ENCODE measurements at regions not wholly inside any gene's neighbourhood (a gene's known extent, or its start where the extent isn't known, plus 50 kb on each side); places are given as distances from the start of the nearest gene placed in this dataset.

- intact Hi-C loops (cut with DNase I): no loop called here
- Histone ChIP-seq H3K4me1 (peaks cover 0 to 16% (median 10%) of the 10 kb centered on the region in 4 donors), H3K9me3 (no peaks in the 10 kb centered on the region), H3K4me3 (no peak overlapping the region), H3K36me3 (no peaks in the 10 kb centered on the region), H3K27ac (replicated peaks in 1 of 4) (no peak overlapping the region), H3K27me3 (no peaks in the 10 kb centered on the region)
- TF ChIP-seq POLR2AphosphoS5 (IDR thresholded peaks at IDR 0.05) (no peak), EP300 (IDR thresholded peaks at IDR 0.05) (no peak), POLR2A (IDR thresholded peaks at IDR 0.05; ENCODE audit: low read depth) (no peak)
- TF ChIP-seq, protein P1, sequence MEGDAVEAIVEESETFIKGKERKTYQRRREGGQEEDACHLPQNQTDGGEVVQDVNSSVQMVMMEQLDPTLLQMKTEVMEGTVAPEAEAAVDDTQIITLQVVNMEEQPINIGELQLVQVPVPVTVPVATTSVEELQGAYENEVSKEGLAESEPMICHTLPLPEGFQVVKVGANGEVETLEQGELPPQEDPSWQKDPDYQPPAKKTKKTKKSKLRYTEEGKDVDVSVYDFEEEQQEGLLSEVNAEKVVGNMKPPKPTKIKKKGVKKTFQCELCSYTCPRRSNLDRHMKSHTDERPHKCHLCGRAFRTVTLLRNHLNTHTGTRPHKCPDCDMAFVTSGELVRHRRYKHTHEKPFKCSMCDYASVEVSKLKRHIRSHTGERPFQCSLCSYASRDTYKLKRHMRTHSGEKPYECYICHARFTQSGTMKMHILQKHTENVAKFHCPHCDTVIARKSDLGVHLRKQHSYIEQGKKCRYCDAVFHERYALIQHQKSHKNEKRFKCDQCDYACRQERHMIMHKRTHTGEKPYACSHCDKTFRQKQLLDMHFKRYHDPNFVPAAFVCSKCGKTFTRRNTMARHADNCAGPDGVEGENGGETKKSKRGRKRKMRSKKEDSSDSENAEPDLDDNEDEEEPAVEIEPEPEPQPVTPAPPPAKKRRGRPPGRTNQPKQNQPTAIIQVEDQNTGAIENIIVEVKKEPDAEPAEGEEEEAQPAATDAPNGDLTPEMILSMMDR (IDR thresholded peaks at IDR 0.05): no peak
- 13% methylated on average over 1 of the region's 1 CpG for WGBS
- no peak for DNase-seq (ENCODE audit: extremely low spot score)
Observed at GRCh38 chr4:64784125-64784524, 374.9 kb upstream of the TECRL start.

DNA sequence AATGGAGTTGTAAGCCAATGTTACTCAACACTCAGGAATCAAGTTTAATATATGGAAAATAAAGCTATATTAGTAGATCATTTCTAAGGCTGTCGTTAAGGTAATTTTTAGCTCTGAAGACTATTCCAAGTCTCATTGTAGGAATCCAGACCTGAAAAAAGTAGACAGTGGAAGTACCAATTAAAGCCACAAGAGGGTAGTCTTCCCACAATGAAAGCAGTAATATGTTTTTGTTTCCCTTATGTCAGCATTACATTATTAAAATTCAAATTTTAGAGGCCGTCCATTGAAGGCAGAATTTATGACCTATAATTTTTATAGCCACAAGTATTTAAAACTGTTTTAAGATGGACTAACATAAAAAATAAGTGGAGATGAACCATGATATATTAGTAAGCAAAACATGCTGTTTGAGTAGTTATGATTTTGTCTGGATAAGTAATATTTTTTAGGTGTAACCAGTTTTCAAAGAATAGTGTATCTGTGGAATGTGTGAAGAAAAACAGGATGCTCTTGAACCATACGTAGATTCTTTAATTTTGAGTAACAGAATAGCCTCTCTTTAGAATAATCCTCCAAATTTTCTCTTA, 372.6 kb upstream of the TECRL start:
- Histone ChIP-seq H3K36me3 (no peaks in the 10 kb centered on the region), H3K27me3 (no peaks in the 10 kb centered on the region), H3K4me1 (peaks cover 0 to 16% (median 10%) of the 10 kb centered on the region in 4 donors), H3K9me3 (no peaks in the 10 kb centered on the region), H3K4me3 (no peak overlapping the region), H3K27ac (replicated peaks in 1 of 4) (no peak overlapping the region)
- WGBS: 24% methylated on average over 3 of the region's 3 CpGs
- no peak for DNase-seq (ENCODE audit: extremely low spot score)
- TF ChIP-seq, protein P1 (IDR thresholded peaks at IDR 0.05): peak; percentile 58 to 79 (median 65)
- TF ChIP-seq POLR2A (IDR thresholded peaks at IDR 0.05; ENCODE audit: low read depth): no peak
- intact Hi-C loops (cut with DNase I): no loop called here

DNA sequence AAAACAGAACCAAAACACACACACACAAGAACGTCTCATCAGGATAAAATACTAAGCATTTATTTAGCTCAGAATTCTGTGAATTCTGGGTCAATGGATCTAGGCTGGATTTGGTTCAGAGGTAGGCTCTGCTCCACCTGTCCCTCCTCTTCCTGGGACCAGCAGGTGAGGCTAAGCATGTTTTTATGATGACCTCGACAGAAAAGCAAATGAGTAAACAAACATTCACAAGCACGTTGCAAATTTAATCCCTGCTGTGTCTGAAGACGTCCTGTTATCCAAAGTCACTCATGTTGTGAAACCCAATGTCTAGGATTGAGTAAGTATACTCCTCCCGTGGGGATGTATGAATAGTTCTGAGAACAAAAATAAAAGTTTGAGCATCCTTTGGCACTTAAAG, 371.4 kb upstream of the TECRL start:
- intact Hi-C loops (cut with DNase I): no loop called here
- Histone ChIP-seq H3K4me1 (peaks cover 0 to 16% (median 10%) of the 10 kb centered on the region in 4 donors), H3K27me3 (no peaks in the 10 kb centered on the region), H3K36me3 (no peaks in the 10 kb centered on the region), H3K9me3 (no peaks in the 10 kb centered on the region), H3K4me3 (no peak overlapping the region), H3K27ac (replicated peaks in 1 of 4) (no peak overlapping the region)
- TF ChIP-seq, protein P1 (IDR thresholded peaks at IDR 0.05): no peak
- TF ChIP-seq POLR2A (IDR thresholded peaks at IDR 0.05; ENCODE audit: low read depth) (no peak), POLR2AphosphoS5 (IDR thresholded peaks at IDR 0.05) (no peak), EP300 (IDR thresholded peaks at IDR 0.05) (no peak)
- 24% methylated on average over 5 of the region's 5 CpGs for WGBS
- no peak for DNase-seq (ENCODE audit: extremely low spot score)

DNA sequence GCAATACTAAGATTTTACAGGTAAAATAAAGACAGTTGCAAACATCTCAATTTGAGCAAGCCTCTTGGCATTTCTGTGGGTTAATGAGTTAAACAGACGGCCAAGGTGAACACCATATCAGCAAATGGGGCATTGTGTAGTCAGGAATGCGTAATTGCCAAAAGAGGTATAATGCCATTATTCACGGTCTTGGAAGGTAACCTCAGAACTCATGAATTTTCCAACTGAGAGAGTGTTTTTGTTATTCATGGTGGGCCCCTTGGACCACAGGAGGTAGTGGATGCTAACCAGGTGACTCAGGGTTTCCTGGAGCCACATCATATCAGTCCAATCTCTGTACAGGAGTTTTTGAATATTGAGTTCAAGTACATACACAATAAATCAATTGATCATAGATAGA, 368.0 kb upstream of the TECRL start:
- Histone ChIP-seq H3K27me3 (no peaks in the 10 kb centered on the region), H3K27ac (replicated peaks in 1 of 4) (no peak overlapping the region), H3K4me1 (no peaks in the 10 kb centered on the region), H3K36me3 (no peaks in the 10 kb centered on the region), H3K9me3 (no peaks in the 10 kb centered on the region), H3K4me3 (no peak overlapping the region)
- intact Hi-C loops (cut with DNase I): no loop called here
- no peak for DNase-seq (ENCODE audit: extremely low spot score)
- 76% methylated on average over 3 of the region's 3 CpGs for WGBS
- TF ChIP-seq POLR2AphosphoS5 (IDR thresholded peaks at IDR 0.05) (no peak), EP300 (IDR thresholded peaks at IDR 0.05) (no peak), POLR2A (IDR thresholded peaks at IDR 0.05; ENCODE audit: low read depth) (no peak)
- TF ChIP-seq, protein P1 (IDR thresholded peaks at IDR 0.05): no peak

DNA sequence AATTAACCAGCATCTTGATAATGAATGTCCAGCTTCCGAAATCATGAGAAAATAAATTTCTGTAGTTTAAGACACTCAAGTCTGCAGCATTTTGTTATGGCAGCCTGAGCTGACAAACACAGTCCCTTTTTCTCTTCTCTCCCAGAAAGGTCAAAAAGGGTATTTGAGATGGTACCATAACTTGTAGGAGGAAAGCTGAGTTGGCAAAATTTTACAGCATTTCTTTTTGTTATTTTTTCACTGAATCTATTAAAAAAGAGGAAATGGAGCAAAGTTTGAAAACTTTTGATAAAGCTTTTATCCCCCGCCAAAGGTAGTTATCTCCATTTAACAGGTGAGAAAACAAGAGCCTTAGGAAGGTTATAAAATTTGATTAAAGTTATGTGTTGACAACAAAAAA, 367.6 kb upstream of the TECRL start:
- Histone ChIP-seq H3K4me3 (no peak overlapping the region), H3K36me3 (no peaks in the 10 kb centered on the region), H3K4me1 (no peaks in the 10 kb centered on the region), H3K27ac (replicated peaks in 1 of 4) (no peak overlapping the region), H3K27me3 (no peaks in the 10 kb centered on the region), H3K9me3 (no peaks in the 10 kb centered on the region)
- intact Hi-C loops (cut with DNase I): no loop called here
- no peak for DNase-seq (ENCODE audit: extremely low spot score)
- 81% methylated on average over 2 of the region's 2 CpGs for WGBS
- TF ChIP-seq POLR2AphosphoS5 (IDR thresholded peaks at IDR 0.05) (no peak), POLR2A (IDR thresholded peaks at IDR 0.05; ENCODE audit: low read depth) (no peak), EP300 (IDR thresholded peaks at IDR 0.05) (no peak)
- TF ChIP-seq, protein P1 (IDR thresholded peaks at IDR 0.05): no peak
